WTC11 (cell line): ENCODE measurements at regions not wholly inside any gene's neighbourhood (a gene's known extent, or its start where the extent isn't known, plus 50 kb on each side); places are given as distances from the start of the nearest gene placed in this dataset.

ENCODE experiments used
- ATAC-seq: fragments of 200-7000 bp; cut with Tn5 transposase; 2 replicates; pipeline ENCODE4 v1.10.0; 2021; ENCODE audit warnings: mild to moderate bottlenecking, moderate library complexity
- CTCF ChIA-PET: fragments of 300-600 bp; sonication (Branson Sonifier 250); formaldehyde crosslinking; loops from one replicate; lab custom pipeline; 2021; ENCODE audit warnings: antibody characterized with exemption; lab: Charles Lee
- POLR2A ChIA-PET: fragments of 350-600 bp; sonication (Branson Sonifier 250); formaldehyde crosslinking; loops from one replicate; lab custom pipeline; 2021; ENCODE audit warnings: antibody characterized with exemption; lab: Charles Lee
- DNase-seq: peaks from one replicate; pipeline ENCODE4 v3.0.0; 2021; ENCODE audit warnings: low spot score
- H3K27ac Mint-ChIP-seq: 2 replicates; pipeline ENCODE4 v1.8.0; 2021; ENCODE audit warnings: mixed read lengths
- H3K27me3 Mint-ChIP-seq: 2 replicates; pipeline ENCODE4 v1.8.0; 2021; ENCODE audit warnings: low read depth, mild to moderate bottlenecking, moderate library complexity, mixed read lengths
- H3K36me3 Mint-ChIP-seq: 2 replicates; pipeline ENCODE4 v1.8.0; 2021; ENCODE audit warnings: mixed read lengths
- H3K4me1 Mint-ChIP-seq: 2 replicates; pipeline ENCODE4 v1.8.0; 2022; ENCODE audit warnings: mixed read lengths
- H3K4me3 Mint-ChIP-seq: 2 replicates; pipeline ENCODE4 v1.8.0; 2021; ENCODE audit warnings: mild to moderate bottlenecking, moderate library complexity, mixed read lengths
- H3K9me3 Mint-ChIP-seq: 2 replicates; pipeline ENCODE4 v1.8.0; 2021; ENCODE audit warnings: mixed read lengths
- ATF1 ChIP-seq: sonication (generic); formaldehyde crosslinking; IDR thresholded peaks from 2 replicates; pipeline ENCODE4 v1.8.1; 2023; ENCODE audit warnings: mild to moderate bottlenecking, moderate library complexity, missing genetic modification reagents
- CBFB ChIP-seq: sonication (generic); formaldehyde crosslinking; IDR thresholded peaks from 2 replicates; pipeline ENCODE4 v1.8.1; 2022; ENCODE audit warnings: mild to moderate bottlenecking, low read depth, missing genetic modification reagents
- ELF4 ChIP-seq: sonication (generic); formaldehyde crosslinking; IDR thresholded peaks from 2 replicates; pipeline ENCODE4 v1.8.1; 2022; ENCODE audit warnings: low read depth, mild to moderate bottlenecking, moderate library complexity, missing genetic modification reagents
- FOXJ3 ChIP-seq: sonication (generic); formaldehyde crosslinking; IDR thresholded peaks from 2 replicates; pipeline ENCODE4 v1.9.0; 2021; ENCODE audit warnings: missing genetic modification reagents, mild to moderate bottlenecking, borderline replicate concordance
- HMGXB4 ChIP-seq: sonication (generic); formaldehyde crosslinking; IDR thresholded peaks from 2 replicates; pipeline ENCODE4 v1.8.1; 2023; ENCODE audit warnings: mild to moderate bottlenecking, moderate library complexity, missing genetic modification reagents
- NFE2L1 ChIP-seq: sonication (generic); formaldehyde crosslinking; IDR thresholded peaks from 2 replicates; pipeline ENCODE4 v1.8.1; 2023; ENCODE audit warnings: missing genetic modification reagents
- NR2C2 ChIP-seq: sonication (generic); formaldehyde crosslinking; IDR thresholded peaks from 2 replicates; pipeline ENCODE4 v1.8.0; 2022; ENCODE audit warnings: mild to moderate bottlenecking, missing genetic modification reagents
- NR3C1 ChIP-seq: sonication (generic); formaldehyde crosslinking; conservative IDR thresholded peaks from 2 replicates; pipeline ENCODE4 v1.8.1; 2023; ENCODE audit warnings: low read depth, mild to moderate bottlenecking, missing genetic modification reagents
- OVOL2 ChIP-seq: fragments of 250-450 bp; sonication (Bioruptor Pico); IDR thresholded peaks from 2 replicates; pipeline ENCODE4 v1.9.0; 2021; ENCODE audit warnings: mild to moderate bottlenecking, borderline replicate concordance
- PRRX2 ChIP-seq: fragments of 250-450 bp; sonication (Bioruptor Pico); IDR thresholded peaks from 2 replicates; pipeline ENCODE4 v1.8.0; 2021; ENCODE audit warnings: mild to moderate bottlenecking
- SMAD3 ChIP-seq: sonication (generic); formaldehyde crosslinking; IDR thresholded peaks from 2 replicates; pipeline ENCODE4 v1.8.0; 2022; ENCODE audit warnings: missing genetic modification reagents, mild to moderate bottlenecking, borderline replicate concordance
- TCF7 ChIP-seq: sonication (generic); formaldehyde crosslinking; IDR thresholded peaks from 2 replicates; pipeline ENCODE4 v1.8.0; 2022; ENCODE audit warnings: mild to moderate bottlenecking, low read depth, missing genetic modification reagents, moderate library complexity
- TEAD1 ChIP-seq: sonication (generic); formaldehyde crosslinking; IDR thresholded peaks from 2 replicates; pipeline ENCODE4 v1.8.0; 2022; ENCODE audit warnings: mild to moderate bottlenecking, missing genetic modification reagents
- USF1 ChIP-seq: sonication (generic); formaldehyde crosslinking; IDR thresholded peaks from 2 replicates; pipeline ENCODE4 v1.8.0; 2022; ENCODE audit warnings: mild to moderate bottlenecking, missing genetic modification reagents
- ZNF317 ChIP-seq: sonication (generic); formaldehyde crosslinking; IDR thresholded peaks from 2 replicates; pipeline ENCODE4 v1.8.1; 2023; ENCODE audit warnings: low read depth, mild to moderate bottlenecking, moderate library complexity, missing genetic modification reagents, borderline replicate concordance
- ZNF396 ChIP-seq: fragments of 250-450 bp; sonication (Bioruptor Pico); IDR thresholded peaks from 2 replicates; pipeline ENCODE4 v1.8.0; 2021; ENCODE audit warnings: mild to moderate bottlenecking, moderate library complexity, borderline replicate concordance
- ZNF425 ChIP-seq: fragments of 250-450 bp; sonication (Bioruptor Pico); conservative IDR thresholded peaks from 2 replicates; pipeline ENCODE4 v1.9.0; 2021; ENCODE audit warnings: mild to moderate bottlenecking
- TF ChIP-seq, protein P1 (sequence below): sonication (generic); formaldehyde crosslinking; conservative IDR thresholded peaks from 2 replicates; pipeline ENCODE4 v1.8.1; 2022; ENCODE audit warnings: mild to moderate bottlenecking, missing genetic modification reagents
- TF ChIP-seq, protein P2 (sequence below): fragments of 250-450 bp; sonication (Bioruptor Pico); IDR thresholded peaks from 2 replicates; pipeline ENCODE4 v1.9.0; 2021; ENCODE audit warnings: mild to moderate bottlenecking
- TF ChIP-seq, protein P3 (sequence below): sonication (generic); formaldehyde crosslinking; IDR thresholded peaks from 2 replicates; pipeline ENCODE4 v1.8.0; 2022; ENCODE audit warnings: mild to moderate bottlenecking, missing genetic modification reagents
- TF ChIP-seq, protein P4 (sequence below): sonication (generic); formaldehyde crosslinking; IDR thresholded peaks from 2 replicates; pipeline ENCODE4 v1.8.1; 2023; ENCODE audit warnings: mild to moderate bottlenecking, missing genetic modification reagents, moderate library complexity

DNA sequence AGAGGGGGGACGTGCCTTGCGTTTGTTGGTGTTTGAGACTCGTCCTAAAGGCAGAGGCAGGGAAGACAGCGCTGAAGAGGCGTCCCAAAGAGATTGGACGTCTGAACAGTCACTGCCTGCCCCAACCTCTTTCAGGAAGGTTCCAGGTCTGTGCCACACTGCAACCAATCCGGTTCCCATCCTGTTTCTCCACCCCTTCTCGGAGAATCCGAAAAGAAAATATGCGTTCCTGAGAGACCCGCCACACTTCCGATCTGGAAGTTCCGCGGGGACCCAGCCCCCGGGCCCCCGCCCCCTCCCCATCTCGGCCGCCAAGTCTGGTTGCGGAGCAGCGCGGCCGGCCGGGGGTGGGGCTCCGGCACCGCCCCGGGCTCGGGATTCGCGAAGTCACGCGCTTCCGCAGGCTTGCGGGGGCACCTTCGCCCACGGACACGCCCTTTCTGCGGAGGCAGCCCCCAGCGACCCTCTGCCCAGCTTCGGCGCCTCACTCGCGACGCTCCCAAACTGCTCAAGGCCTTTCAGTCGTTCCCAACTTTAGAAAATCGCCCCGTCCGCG is 124.5 kb upstream of the DPYD start:
- H3K4me1 Mint-ChIP-seq: peaks cover 33% of the 10 kb centered on the region
- ChIA-PET CTCF (no interaction called here), POLR2A (interaction anchor here (1.1 kb wide), 1 partner anchor 8 kb away, joined by 3 read pairs; no protein-coding TSS in a partner anchor)
- DNase-seq: no peak
- no peak for TF ChIP-seq CBFB (CRISPR knock-in tag)
- TF ChIP-seq, protein P1, sequence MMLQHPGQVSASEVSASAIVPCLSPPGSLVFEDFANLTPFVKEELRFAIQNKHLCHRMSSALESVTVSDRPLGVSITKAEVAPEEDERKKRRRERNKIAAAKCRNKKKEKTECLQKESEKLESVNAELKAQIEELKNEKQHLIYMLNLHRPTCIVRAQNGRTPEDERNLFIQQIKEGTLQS (CRISPR knock-in tag): no peak
- no peak for TF ChIP-seq TCF7 (CRISPR knock-in tag)
- TF ChIP-seq ATF1 (CRISPR knock-in tag): no peak
- no peak for TF ChIP-seq NR3C1 (CRISPR knock-in tag)
- no peak for TF ChIP-seq HMGXB4
- TF ChIP-seq NFE2L1 (CRISPR knock-in tag): no peak
- TF ChIP-seq OVOL2 (CRISPR knock-in tag): no peak
- TF ChIP-seq PRRX2 (CRISPR knock-in tag): no peak
- TF ChIP-seq ELF4 (CRISPR knock-in tag): no peak
- H3K27me3 Mint-ChIP-seq: peaks cover 80% of the 10 kb centered on the region
- H3K9me3 Mint-ChIP-seq: no peaks in the 10 kb centered on the region
- peak overlapping the region; percentile 75 for H3K4me3 Mint-ChIP-seq
- H3K36me3 Mint-ChIP-seq: no peaks in the 10 kb centered on the region
- ATAC-seq: peak; percentile 58
- H3K27ac Mint-ChIP-seq: no peak overlapping the region

GRCh38 chr1:98044766-98045165 is 123.9 kb upstream of the DPYD start:
- peaks cover 74% of the 10 kb centered on the region for H3K27me3 Mint-ChIP-seq
- ChIA-PET CTCF (interaction anchor here (0.9 kb wide), 1 partner anchor 9 kb away, joined by 5 read pairs; no protein-coding TSS in a partner anchor), POLR2A (interaction anchor here (1.0 to 1.1 kb wide), 2 partner anchors 9 to 124 kb away, joined by 3 read pairs; partner anchors contain the start of gene DPYD)
- H3K36me3 Mint-ChIP-seq: no peaks in the 10 kb centered on the region
- H3K27ac Mint-ChIP-seq: no peak overlapping the region
- H3K4me1 Mint-ChIP-seq: peaks cover 33% of the 10 kb centered on the region
- peak overlapping the region; percentile 75 for H3K4me3 Mint-ChIP-seq
- TF ChIP-seq, protein P2, sequence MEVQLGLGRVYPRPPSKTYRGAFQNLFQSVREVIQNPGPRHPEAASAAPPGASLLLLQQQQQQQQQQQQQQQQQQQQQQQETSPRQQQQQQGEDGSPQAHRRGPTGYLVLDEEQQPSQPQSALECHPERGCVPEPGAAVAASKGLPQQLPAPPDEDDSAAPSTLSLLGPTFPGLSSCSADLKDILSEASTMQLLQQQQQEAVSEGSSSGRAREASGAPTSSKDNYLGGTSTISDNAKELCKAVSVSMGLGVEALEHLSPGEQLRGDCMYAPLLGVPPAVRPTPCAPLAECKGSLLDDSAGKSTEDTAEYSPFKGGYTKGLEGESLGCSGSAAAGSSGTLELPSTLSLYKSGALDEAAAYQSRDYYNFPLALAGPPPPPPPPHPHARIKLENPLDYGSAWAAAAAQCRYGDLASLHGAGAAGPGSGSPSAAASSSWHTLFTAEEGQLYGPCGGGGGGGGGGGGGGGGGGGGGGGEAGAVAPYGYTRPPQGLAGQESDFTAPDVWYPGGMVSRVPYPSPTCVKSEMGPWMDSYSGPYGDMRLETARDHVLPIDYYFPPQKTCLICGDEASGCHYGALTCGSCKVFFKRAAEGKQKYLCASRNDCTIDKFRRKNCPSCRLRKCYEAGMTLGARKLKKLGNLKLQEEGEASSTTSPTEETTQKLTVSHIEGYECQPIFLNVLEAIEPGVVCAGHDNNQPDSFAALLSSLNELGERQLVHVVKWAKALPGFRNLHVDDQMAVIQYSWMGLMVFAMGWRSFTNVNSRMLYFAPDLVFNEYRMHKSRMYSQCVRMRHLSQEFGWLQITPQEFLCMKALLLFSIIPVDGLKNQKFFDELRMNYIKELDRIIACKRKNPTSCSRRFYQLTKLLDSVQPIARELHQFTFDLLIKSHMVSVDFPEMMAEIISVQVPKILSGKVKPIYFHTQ: no peak
- TF ChIP-seq USF1 (CRISPR knock-in tag) (no peak), SMAD3 (CRISPR knock-in tag) (no peak), ATF1 (CRISPR knock-in tag) (no peak), ZNF425 (CRISPR knock-in tag) (no peak), FOXJ3 (CRISPR knock-in tag) (no peak), NR3C1 (CRISPR knock-in tag) (no peak), ZNF317 (CRISPR knock-in tag) (no peak), TEAD1 (CRISPR knock-in tag) (no peak), NR2C2 (no peak), PRRX2 (CRISPR knock-in tag) (no peak), ZNF396 (CRISPR knock-in tag) (no peak)
- TF ChIP-seq, protein P3, sequence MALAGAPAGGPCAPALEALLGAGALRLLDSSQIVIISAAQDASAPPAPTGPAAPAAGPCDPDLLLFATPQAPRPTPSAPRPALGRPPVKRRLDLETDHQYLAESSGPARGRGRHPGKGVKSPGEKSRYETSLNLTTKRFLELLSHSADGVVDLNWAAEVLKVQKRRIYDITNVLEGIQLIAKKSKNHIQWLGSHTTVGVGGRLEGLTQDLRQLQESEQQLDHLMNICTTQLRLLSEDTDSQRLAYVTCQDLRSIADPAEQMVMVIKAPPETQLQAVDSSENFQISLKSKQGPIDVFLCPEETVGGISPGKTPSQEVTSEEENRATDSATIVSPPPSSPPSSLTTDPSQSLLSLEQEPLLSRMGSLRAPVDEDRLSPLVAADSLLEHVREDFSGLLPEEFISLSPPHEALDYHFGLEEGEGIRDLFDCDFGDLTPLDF (CRISPR knock-in tag): no peak
- TF ChIP-seq, protein P4, sequence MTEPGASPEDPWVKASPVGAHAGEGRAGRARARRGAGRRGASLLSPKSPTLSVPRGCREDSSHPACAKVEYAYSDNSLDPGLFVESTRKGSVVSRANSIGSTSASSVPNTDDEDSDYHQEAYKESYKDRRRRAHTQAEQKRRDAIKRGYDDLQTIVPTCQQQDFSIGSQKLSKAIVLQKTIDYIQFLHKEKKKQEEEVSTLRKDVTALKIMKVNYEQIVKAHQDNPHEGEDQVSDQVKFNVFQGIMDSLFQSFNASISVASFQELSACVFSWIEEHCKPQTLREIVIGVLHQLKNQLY (CRISPR knock-in tag): no peak
- ATAC-seq: no peak; the same call in 1 of the 2 replicates
- DNase-seq: no peak
- H3K9me3 Mint-ChIP-seq: no peaks in the 10 kb centered on the region
